ENCODE measurements at regions not wholly inside any gene's neighbourhood (a gene's known extent, or its start where the extent isn't known, plus 50 kb on each side); places are given as distances from the start of the nearest gene placed in this dataset.
"Not testable (repeated sequence)": the region's sequence is repeated elsewhere in the genome, so short reads cannot be mapped to it uniquely, and the experiment has no call there.

DNA sequence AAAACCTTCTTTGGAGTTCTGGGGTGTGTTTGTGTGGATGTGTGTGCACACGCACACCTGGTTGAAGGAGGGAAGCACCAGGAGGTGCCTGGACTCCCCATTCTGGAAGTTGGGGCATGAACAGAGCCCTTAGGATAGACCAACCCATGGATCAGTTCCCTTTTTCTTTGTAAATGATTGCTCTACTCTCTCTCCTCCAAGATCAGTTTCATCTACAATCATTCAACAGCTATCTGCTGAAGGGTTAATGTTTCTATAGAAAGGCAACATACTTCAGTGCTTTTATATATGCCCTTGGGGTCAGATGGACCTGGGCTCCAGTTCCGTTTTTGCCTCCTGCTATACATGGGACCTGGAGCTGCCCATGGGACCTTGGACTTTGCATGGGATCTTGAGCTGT lies 352.1 kb upstream of the CFAP20DC start:
- no peak for DNase-seq

DNA sequence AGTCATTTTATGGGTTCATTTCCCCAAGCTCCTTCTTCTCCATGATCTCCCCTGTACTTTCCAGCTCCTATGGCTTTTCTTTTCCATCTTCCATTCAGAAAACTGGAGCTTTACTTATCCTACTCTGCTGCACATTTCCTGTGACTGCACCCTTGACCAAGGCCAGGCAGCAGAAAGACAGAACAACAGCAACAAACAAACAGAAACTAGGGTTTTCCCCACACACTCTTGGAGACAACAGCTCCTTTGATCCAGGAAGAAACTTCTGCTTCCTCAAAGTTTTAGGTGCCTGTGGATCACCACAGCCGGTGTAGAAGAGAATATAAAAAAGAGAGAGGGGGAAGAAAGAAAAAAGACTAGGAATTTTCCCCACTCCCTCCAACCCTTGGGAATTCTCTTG lies 342.3 kb upstream of the CFAP20DC start:
- DNase-seq, result no peak

DNA sequence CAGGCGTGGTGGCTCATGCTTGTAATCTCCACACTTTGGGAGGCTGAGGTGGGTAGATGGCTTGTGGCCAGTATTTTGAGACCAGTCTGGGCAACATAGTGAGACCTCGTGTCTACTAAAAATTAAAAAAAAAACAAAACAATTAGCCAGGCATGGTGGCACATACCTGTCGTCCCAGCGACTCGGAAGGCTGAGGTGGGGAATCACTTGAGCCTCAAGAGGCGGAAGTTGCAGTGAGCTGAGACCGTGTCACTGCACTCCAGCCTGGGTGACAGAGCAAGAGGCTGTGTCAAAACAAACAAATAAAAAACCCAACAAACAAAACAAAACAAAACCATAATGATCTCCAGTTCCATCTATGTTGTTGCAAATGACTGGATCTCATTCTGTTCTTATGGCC lies 341.3 kb upstream of the CFAP20DC start:
- DNase-seq, result no peak

DNA sequence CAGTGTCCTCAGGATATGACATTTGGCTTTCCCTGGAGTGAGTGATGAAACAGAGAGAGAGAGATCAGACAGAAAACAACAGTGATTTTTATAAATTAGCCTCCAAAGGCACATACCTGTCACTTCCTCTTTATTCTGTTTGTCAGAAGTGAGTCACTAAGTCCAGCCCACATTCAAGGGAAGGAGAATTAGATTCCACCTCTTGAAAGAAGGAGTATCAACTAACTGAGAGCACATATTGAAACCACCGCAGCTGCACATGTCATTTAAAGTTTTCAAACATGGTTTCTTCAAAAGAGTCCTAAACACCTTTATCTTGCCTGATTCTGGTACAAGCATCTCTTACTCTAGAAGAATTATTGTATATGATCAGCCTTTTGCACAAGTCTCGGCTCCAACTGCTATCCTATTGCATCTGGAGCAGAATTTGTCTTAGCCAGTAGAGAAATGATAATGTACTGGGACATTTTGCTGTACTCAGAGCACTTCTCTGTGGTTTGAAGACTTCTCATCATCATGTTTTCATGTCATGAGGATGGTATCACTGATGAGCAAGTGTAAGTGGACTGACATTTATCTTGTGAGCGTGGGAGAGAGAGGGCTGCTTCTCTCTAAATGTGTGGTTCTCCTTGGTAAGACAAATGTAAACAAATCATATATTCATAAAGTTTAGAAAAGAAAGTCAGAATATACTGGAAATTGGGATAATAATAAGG lies 338.9 kb upstream of the CFAP20DC start:
- DNase-seq, result no peak

GRCh38 chr3:59386165-59386564 lies 336.3 kb upstream of the CFAP20DC start:
- DNase-seq, result no peak

DNA sequence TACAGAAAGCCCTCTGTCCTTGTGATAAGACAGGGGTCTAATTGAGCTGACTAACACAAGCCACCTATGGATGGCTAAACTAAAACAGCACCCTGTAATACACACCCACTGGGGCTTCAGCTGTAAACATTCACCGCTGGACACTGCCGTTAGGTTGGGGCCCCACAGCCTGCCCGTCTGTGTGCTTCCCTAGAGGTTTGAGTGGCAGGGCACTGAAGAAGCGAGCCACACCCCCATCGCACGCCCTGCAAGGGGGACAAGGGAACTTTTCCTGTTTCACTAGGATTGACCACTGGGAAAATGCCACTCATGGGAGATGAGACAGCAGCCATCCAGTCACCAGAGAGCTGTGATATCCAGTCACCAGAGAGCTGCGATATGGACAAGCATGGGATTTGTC lies 335.7 kb upstream of the CFAP20DC start:
- no peak for DNase-seq

DNA sequence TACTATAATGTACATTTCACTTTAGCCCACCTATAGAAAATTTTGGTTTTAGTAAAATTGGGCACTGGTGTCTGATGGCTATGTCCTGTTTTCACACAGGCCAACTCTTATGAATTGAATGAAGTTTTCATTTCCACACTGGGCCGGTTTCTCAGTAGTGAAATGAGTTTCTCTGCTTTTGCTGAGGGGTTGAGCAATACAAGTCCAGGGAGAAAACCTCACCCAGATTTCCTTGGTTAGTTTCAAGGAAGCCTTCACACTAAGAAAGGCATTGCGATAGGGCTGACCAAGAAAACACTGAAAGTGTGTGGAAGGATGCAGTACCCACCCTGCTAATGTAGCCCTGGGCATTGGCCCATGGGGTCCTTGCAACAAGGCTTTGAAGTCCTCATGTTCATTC lies 331.5 kb upstream of the CFAP20DC start:
- no peak for DNase-seq

DNA sequence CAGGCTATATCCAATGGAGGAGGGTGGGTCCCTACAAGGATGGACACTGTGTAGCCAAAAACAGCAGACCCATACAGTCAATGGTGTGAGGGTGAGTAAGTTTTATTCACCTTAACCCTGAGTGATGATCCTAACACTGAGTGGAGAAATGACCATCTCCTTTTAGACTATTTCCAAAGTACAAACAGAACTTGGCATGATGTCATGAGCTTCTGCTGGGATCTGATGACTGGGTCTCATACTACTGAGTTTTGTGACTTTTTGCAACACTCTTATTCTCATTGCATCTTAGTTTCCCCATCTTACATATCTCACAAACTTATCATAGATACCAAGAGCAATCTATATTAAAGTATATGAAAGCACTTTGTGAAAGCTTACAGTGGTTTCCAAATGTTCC lies 330.3 kb upstream of the CFAP20DC start:
- DNase-seq, result no peak

- no peak for DNase-seq
These were observed 325.0 kb upstream of the CFAP20DC start for GRCh38 chr3:59374818-59375211.

DNA sequence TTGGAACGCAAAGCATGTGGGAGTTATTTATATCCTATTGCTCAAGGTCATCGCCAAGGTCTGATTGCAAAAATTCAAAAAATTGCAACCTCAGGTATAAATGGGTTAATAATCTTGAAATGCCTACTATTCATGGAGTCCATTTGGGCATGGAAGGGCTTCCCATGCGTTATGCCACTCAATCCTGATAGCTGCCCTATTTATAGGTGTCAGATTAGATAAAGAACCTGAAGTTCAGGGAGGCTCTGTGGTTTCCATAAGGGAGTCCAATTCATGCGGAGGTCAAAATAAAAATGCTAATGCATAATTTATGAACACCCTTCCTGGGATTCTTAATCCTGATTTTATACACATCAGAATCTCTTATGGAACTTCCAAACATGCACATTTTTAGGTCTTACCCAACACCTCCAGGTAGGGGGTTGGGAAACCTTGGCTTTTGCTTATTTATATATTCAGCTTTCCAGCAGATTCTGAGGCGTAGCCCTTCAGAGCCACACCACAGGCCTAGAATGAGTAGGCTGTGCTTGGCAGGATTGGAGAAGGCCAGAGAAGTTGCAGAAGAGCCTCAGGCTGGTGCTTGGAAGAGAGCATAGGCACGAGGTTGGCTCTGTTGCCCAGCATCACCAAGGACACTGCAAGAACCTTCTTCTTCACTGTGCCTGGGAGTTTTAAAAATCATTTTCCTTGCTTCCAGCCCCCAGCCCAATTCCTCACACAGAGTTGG lies 324.4 kb upstream of the CFAP20DC start:
- no peak for DNase-seq

DNA sequence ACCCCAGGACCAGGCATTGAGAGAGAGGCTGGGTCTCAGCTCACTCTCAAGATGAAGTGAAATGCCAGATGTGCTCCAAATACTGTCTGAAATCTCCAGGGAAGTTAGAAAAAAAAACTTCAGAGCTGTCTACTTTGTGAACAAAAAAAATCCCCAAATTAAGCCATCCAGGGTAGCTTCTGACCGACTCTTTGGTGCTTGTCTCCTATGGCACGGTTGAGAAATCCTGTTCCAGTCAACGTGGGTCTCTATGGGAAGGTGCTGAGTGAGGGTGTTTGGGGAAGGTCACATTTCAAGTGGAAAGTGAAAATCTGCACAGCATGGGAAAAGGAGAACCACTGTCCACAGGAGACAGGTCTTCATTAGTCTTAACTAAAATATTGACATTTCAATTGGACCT lies 322.5 kb upstream of the CFAP20DC start:
- DNase-seq, result no peak

- no peak for DNase-seq
These were observed 319.3 kb upstream of the CFAP20DC start for GRCh38 chr3:59368900-59369675.

DNA sequence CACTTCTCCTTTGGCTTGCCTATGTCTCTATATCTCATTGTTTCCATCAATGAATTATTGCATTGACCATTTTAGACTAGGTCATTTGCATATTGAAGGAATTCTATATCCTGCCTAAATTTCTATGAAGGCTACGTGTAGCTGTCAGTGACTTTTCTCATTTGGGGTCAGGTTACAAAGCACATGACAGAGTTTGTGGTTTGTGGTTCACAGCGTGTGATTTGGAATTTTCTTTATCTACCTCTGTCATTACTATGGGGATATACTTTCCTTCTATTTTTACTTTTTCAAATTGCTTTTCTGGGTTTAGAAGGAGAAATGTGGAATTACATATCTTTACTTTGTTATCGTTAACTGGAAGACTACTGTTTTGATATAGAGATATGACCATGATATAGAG lies 317.3 kb upstream of the CFAP20DC start:
- DNase-seq, result no peak

DNA sequence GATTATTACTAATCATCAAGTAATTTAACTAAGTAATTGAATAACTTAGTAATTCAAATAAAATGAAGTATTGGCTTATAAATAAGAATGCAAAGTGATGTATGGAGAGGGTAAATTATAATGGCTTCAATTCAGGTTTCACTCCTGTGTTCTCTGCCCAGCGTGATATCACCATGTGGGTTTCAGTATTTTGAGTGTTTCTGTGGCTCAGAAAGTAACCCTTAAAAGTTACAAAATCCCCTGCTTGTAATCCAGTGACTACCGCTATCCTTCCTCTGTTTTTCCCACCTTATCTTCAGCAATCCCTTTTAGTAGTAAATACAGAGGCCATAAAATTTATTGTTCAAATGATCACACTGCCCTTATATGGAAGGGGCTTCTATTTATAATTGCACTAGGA lies 316.4 kb upstream of the CFAP20DC start:
- no peak for DNase-seq

GRCh38 chr3:59364496-59364895 lies 314.7 kb upstream of the CFAP20DC start:
- DNase-seq, result no peak

DNA sequence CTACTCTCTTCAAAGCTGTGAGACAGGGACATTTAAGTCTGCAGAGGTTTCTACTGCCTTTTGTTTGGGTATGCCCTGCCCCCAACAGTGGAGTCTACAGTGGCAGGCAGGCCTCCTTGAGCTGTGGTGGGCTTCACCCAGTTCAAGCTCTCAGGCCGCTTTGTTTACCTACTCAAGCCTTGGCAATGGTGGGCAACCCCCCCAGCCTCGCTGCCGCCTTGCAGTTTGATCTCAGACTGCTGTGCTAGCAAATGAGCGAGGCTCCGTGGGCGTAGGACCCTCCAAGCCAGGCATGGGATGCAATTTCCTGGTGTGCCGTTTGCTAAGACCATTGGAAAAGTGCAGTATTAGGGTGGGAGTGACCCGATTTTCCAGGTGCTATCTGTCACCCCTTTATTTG lies 310.5 kb upstream of the CFAP20DC start:
- not testable (repeated sequence) for DNase-seq

DNA sequence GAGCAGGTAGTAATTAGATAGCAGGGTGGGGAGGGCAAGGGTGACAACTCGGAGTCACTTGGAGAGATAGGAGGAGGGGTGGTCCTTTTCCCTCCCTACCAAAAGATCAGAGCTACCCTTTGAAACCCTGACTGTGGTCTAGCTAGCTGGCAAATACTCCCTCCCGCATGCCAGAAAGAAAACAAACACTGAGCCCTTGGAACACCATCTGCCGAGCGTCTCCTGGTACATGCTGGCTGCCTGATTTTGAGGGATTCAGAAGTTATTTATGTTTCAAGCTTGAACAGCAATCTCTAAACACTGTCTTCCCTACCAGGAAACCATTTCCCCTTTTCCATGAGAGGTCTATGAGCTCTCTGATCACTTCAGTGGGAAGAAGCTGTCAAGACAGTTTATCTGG lies 291.6 kb upstream of the CFAP20DC start:
- no peak for DNase-seq

DNA sequence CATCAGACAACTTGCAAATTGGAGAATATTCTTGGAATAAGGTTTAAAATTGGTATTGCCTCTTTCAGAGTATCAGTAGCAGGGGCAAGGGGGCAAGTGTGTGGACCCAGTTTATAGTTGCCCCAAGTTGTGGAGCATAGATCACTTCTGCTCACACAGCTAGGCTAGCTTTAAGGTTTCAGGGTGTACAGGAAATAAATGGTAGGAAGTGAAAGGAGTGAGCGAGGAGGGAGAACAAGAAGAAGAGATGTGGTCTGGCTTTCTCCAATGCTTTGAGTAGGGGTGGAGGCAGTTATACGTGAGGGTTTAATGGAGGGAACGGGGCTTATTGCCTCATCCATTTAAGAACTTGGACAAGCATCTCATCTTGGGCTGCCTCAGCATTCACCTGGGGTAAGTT lies 290.0 kb upstream of the CFAP20DC start:
- DNase-seq, result no peak

DNA sequence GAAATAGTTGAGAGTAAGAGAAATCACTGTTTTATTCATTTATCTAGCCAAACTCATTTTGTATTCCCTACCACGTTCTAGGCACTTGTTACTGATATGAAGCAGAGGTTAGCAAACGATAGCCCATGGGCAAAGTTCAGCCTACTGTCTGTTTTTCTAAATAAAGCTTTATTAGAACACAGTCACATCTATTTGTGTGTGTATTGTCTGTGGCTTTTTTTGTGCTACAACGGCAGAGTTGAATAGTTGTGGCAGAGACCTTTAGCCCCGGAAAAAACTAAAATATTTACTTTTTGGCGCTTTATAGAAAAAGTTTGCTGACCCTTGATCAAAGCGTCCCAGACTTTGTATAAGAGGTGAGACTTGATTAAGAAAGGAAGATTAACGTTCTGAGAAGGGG lies 289.1 kb upstream of the CFAP20DC start:
- DNase-seq, result no peak

GRCh38 chr3:59335338-59335737 lies 285.5 kb upstream of the CFAP20DC start:
- no peak for DNase-seq

DNA sequence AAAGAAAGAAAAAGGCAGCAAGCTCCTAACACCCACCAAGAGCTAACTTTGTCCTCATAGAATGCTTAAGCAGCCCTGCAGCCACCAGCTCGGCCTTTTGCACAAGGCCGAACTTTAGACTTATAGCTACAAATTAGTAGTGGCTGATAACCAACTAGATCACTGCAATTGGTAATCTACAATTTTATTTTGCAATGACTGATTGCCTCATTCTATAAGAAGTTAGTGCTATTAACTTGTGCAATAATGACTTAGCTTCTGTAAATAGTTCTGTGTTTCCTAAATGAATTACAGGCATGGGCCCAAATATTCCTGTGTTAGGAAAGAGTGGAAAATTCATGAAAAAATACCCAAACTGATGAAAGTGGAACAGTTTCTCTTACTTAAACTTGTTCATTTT lies 284.8 kb upstream of the CFAP20DC start:
- DNase-seq, result no peak

GRCh38 chr3:59327376-59327808 lies 277.6 kb upstream of the CFAP20DC start:
- DNase-seq, result no peak

DNA sequence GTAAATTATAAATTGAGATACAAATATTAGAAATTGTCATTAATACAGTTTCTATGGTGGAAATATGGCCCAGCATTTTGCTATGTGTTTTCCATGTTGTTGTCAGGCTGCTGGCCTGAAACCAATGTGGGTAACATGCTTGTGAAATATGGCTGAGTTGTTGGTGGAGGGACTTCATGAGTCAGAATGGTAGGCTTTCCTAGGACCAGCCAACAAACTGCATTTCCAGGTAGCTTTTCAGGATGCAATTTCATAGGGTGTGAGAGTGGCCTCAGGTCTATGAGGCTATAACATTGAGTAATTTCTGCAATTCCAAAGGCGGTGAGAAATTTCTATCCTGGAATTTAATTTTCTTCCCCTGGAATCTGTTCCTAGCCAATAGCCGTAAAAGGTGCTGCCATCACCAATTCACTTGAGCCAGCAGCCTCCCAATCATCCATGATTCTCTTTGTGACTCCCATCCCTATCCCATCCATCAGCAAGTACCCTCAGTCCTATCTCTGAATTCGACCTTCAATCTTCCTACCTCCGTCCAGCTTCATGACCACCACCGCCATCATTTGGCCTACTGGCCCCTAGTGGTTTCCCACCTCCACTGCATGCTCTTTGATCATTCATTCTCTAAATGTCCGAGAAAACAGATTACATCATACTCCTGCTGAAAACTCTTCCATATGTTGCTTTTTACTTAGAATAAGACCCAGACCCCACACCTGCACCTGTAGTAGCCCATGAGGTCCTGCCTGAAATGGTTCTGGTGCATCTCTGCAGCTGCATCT lies 276.6 kb upstream of the CFAP20DC start:
- no peak for DNase-seq

Measured in NCI-H2029 (cell line).